ENCODE measurements at regions not wholly inside any gene's neighbourhood (a gene's known extent, or its start where the extent isn't known, plus 50 kb on each side); places are given as distances from the start of the nearest gene placed in this dataset.

- intact Hi-C loops (cut with DNase I) = no loop called here
- Histone ChIP-seq H3K4me3 (no peak overlapping the region), H3K27ac (no peak overlapping the region), H3K36me3 (no peaks in the 10 kb centered on the region), H3K27me3 (no peaks in the 10 kb centered on the region), H3K4me1 (no peaks in the 10 kb centered on the region), H3K9me3 (peaks cover 0 to 11% (median 0%) of the 10 kb centered on the region in 12 donors)
- TF ChIP-seq CTCF (IDR thresholded peaks at IDR 0.05) = no peak
- TF ChIP-seq POLR2A (IDR thresholded peaks at IDR 0.05) = no peak
- ATAC-seq = peak in 1 of 4 donors; percentile 24
- 92 to 98% (median 94%) methylated on average over 8 to 36 of the region's 36 CpGs for WGBS, 4 donors
- no peak for DNase-seq
Observed at GRCh38 chr12:25884024-25884919, 74.2 kb upstream of the RASSF8 start.

- intact Hi-C loops (cut with DNase I) = no loop called here
- WGBS, 4 donors = 85 to 91% (median 90%) methylated on average over 4 to 9 of the region's 9 CpGs
- Histone ChIP-seq H3K27me3 (no peaks in the 10 kb centered on the region), H3K4me3 (no peak overlapping the region), H3K4me1 (no peaks in the 10 kb centered on the region), H3K9me3 (peaks cover 0 to 11% (median 0%) of the 10 kb centered on the region in 12 donors), H3K27ac (no peak overlapping the region), H3K36me3 (no peaks in the 10 kb centered on the region)
- no peak for DNase-seq
- no peak for ATAC-seq
- TF ChIP-seq CTCF (IDR thresholded peaks at IDR 0.05) (no peak), POLR2A (IDR thresholded peaks at IDR 0.05) (no peak)
Observed at GRCh38 chr12:25884920-25885234, 73.6 kb upstream of the RASSF8 start.

- Histone ChIP-seq H3K27me3 (no peaks in the 10 kb centered on the region), H3K4me1 (no peaks in the 10 kb centered on the region), H3K36me3 (no peaks in the 10 kb centered on the region), H3K27ac (no peak overlapping the region), H3K9me3 (peaks cover 0 to 11% (median 0%) of the 10 kb centered on the region in 12 donors), H3K4me3 (no peak overlapping the region)
- TF ChIP-seq POLR2A (IDR thresholded peaks at IDR 0.05) (no peak), CTCF (IDR thresholded peaks at IDR 0.05) (no peak)
- DNase-seq = no peak
- no peak for ATAC-seq
- intact Hi-C loops (cut with DNase I) = no loop called here
Observed at GRCh38 chr12:25886396-25886795, 72.1 kb upstream of the RASSF8 start.

- TF ChIP-seq POLR2A (IDR thresholded peaks at IDR 0.05) (no peak), CTCF (IDR thresholded peaks at IDR 0.05) (no peak)
- Histone ChIP-seq H3K9me3 (peaks cover 0 to 2% (median 0%) of the 10 kb centered on the region in 12 donors), H3K27me3 (no peaks in the 10 kb centered on the region), H3K4me1 (no peaks in the 10 kb centered on the region), H3K4me3 (no peak overlapping the region), H3K36me3 (no peaks in the 10 kb centered on the region), H3K27ac (no peak overlapping the region)
- ATAC-seq (no peak), DNase-seq (no peak)
- intact Hi-C loops (cut with DNase I) = no loop called here
- WGBS, 4 donors = 39 to 67% (median 53%) methylated on average over 3 of the region's 3 CpGs
Observed at GRCh38 chr12:25887367-25887766, 71.1 kb upstream of the RASSF8 start.

Measured in heart left ventricle (tissue), 16 donors.